K562 (cell line): ENCODE measurements at regions not wholly inside any gene's neighbourhood (a gene's known extent, or its start where the extent isn't known, plus 50 kb on each side); places are given as distances from the start of the nearest gene placed in this dataset.

Source experiments
- CEBPB ChIP-seq: fragments of 450-650 bp; IDR thresholded peaks from 2 replicates; pipeline ENCODE4 v1.6.1; 2016; ENCODE audit warnings: missing genetic modification characterization, missing compliant biosample characterization
- CREB3 ChIP-seq: fragments of 450-650 bp; conservative IDR thresholded peaks from 2 replicates; pipeline ENCODE4 v1.6.1; 2016; ENCODE audit warnings: missing genetic modification characterization, low read depth, mild to moderate bottlenecking, missing compliant biosample characterization, moderate library complexity
- IRF1 ChIP-seq: sonication (generic); formaldehyde crosslinking; IDR thresholded peaks from 2 replicates; pipeline ENCODE4 v1.8.0; 2022; ENCODE audit warnings: missing genetic modification reagents, mild to moderate bottlenecking, borderline replicate concordance
- KDM5B ChIP-seq: fragments of 200-600 bp; sonication (generic); IDR thresholded peaks from 2 replicates; pipeline ENCODE4 v1.6.1; 2012; ENCODE audit warnings: low read depth, mild to moderate bottlenecking, moderate library complexity, low read length, control low read depth, inconsistent platforms; ENCODE audit not compliant: insufficient replicate concordance
- MTF1 ChIP-seq: fragments of 250-450 bp; sonication (Bioruptor Pico); IDR thresholded peaks from 2 replicates; pipeline ENCODE4 v1.9.0; 2021; ENCODE audit warnings: moderate library complexity, mild to moderate bottlenecking, inconsistent platforms, borderline replicate concordance
- SP2 ChIP-seq: IDR thresholded peaks from 2 replicates; pipeline ENCODE4 v1.6.1; 2011; ENCODE audit warnings: mild to moderate bottlenecking, low read depth, low read length, moderate library complexity; ENCODE audit not compliant: poor library complexity, severe bottlenecking; ENCODE audit errors: extremely low read depth
- ZC3H8 ChIP-seq: fragments of 450-650 bp; IDR thresholded peaks from 2 replicates; pipeline ENCODE4 v1.6.1; 2017
- ZNF121 ChIP-seq: sonication (generic); formaldehyde crosslinking; conservative IDR thresholded peaks from 2 replicates; pipeline ENCODE4 v1.8.0; 2022; ENCODE audit warnings: missing genetic modification reagents
- ZNF609 ChIP-seq: sonication (generic); formaldehyde crosslinking; IDR thresholded peaks from 2 replicates; pipeline ENCODE4 v1.8.1; 2023; ENCODE audit warnings: missing genetic modification reagents, mild to moderate bottlenecking, borderline replicate concordance
- ZNF764 ChIP-seq: fragments of 250-450 bp; sonication (Bioruptor Pico); IDR thresholded peaks from 2 replicates; pipeline ENCODE4 v1.4.0; 2020; ENCODE audit warnings: low read depth, mild to moderate bottlenecking, moderate library complexity
- TF ChIP-seq, protein P1 (sequence below): fragments of 250-450 bp; sonication (Bioruptor Pico); IDR thresholded peaks from 2 replicates; pipeline ENCODE4 v1.4.0; 2020; ENCODE audit warnings: mild to moderate bottlenecking, moderate library complexity

DNA sequence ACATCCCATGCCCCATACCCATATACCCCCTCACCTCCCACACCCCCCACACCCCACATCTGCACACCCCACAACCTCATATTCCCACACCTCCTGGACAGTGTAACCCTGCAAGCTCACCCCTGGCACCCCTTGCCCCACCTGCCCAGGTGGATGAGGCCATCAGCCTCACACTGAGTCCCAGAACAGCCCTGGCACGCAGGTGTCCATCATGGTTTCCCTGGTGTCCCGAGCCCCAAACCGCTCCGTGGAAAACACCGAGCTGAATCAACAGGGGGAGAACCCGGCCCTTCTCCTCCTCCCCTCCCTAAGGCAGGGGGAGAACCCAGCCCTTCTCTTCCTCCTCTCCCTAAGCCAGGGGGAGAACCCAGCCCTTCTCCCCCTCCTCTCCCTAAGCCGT lies 415.6 kb upstream of the SALL3 start:
- no peak for TF ChIP-seq ZNF609
- TF ChIP-seq IRF1 (CRISPR knock-in tag) = no peak
- no peak for TF ChIP-seq ZC3H8
- no peak for TF ChIP-seq ZNF121
- no peak for TF ChIP-seq KDM5B
- TF ChIP-seq ZNF764 = no peak
- TF ChIP-seq CEBPB = no peak
- TF ChIP-seq, protein P1, sequence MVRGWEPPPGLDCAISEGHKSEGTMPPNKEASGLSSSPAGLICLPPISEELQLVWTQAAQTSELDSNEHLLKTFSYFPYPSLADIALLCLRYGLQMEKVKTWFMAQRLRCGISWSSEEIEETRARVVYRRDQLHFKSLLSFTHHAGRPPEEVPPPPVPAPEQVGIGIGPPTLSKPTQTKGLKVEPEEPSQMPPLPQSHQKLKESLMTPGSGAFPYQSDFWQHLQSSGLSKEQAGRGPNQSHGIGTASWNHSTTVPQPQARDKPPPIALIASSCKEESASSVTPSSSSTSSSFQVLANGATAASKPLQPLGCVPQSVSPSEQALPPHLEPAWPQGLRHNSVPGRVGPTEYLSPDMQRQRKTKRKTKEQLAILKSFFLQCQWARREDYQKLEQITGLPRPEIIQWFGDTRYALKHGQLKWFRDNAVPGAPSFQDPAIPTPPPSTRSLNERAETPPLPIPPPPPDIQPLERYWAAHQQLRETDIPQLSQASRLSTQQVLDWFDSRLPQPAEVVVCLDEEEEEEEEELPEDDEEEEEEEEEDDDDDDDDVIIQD = no peak
- TF ChIP-seq MTF1 (CRISPR knock-in tag) = no peak
- TF ChIP-seq SP2 = no peak
- TF ChIP-seq CREB3 (tag) = no peak
